Activated naive CD8-positive, alpha-beta T cell treated with anti-CD3 and anti-CD28 coated beads, Interleukin-2, amount 50 U/mL, for 24 hours (primary cell): ENCODE measurements at regions not wholly inside any gene's neighbourhood (a gene's known extent, or its start where the extent isn't known, plus 50 kb on each side); places are given as distances from the start of the nearest gene placed in this dataset.

ENCODE experiments used
- ATAC-seq: fragments of 150-1000 bp; cut with Tn5 transposase; one replicate; pipeline ENCODE4 v1.10.0; 2021
- DNase-seq: peaks from one replicate; pipeline ENCODE4 v3.0.0; 2021
- H3K27ac Mint-ChIP-seq: one replicate; pipeline ENCODE4 v1.8.0; 2021; ENCODE audit warnings: mild to moderate bottlenecking, mixed read lengths
- H3K27me3 Mint-ChIP-seq: one replicate; pipeline ENCODE4 v1.8.0; 2021; ENCODE audit warnings: mixed read lengths
- H3K36me3 Mint-ChIP-seq: one replicate; pipeline ENCODE4 v1.8.0; 2021; ENCODE audit warnings: low read depth, mixed read lengths
- H3K4me1 Mint-ChIP-seq: one replicate; pipeline ENCODE4 v1.8.0; 2021; ENCODE audit warnings: mixed read lengths
- H3K4me3 Mint-ChIP-seq: one replicate; pipeline ENCODE4 v1.8.0; 2021; ENCODE audit warnings: mild to moderate bottlenecking, moderate library complexity, mixed read lengths
- H3K9me3 Mint-ChIP-seq: one replicate; pipeline ENCODE4 v1.8.0; 2021; ENCODE audit warnings: mixed read lengths

GRCh38 chr4:111016416-111016815 is 393.5 kb upstream of the PITX2 start:
- Mint-ChIP-seq H3K27ac (no peak overlapping the region), H3K4me1 (no peaks in the 10 kb centered on the region), H3K9me3 (no peaks in the 10 kb centered on the region), H3K36me3 (no peaks in the 10 kb centered on the region), H3K4me3 (no peak overlapping the region), H3K27me3 (no peaks in the 10 kb centered on the region)
- ATAC-seq (no peak), DNase-seq (no peak)

- no peaks in the 10 kb centered on the region for H3K4me1 Mint-ChIP-seq
- no peak overlapping the region for H3K4me3 Mint-ChIP-seq
- no peaks in the 10 kb centered on the region for H3K36me3 Mint-ChIP-seq
- H3K27ac Mint-ChIP-seq = no peak overlapping the region
- H3K27me3 Mint-ChIP-seq = no peaks in the 10 kb centered on the region
- H3K9me3 Mint-ChIP-seq = no peaks in the 10 kb centered on the region
- DNase-seq (no peak), ATAC-seq (no peak)
Observed at GRCh38 chr4:111018216-111018615, 395.3 kb upstream of the PITX2 start.

- H3K36me3 Mint-ChIP-seq = no peaks in the 10 kb centered on the region
- no peaks in the 10 kb centered on the region for H3K27me3 Mint-ChIP-seq
- H3K9me3 Mint-ChIP-seq = peaks cover 4% of the 10 kb centered on the region
- ATAC-seq (no peak), DNase-seq (no peak)
- H3K4me3 Mint-ChIP-seq = no peak overlapping the region
- no peaks in the 10 kb centered on the region for H3K4me1 Mint-ChIP-seq
- no peak overlapping the region for H3K27ac Mint-ChIP-seq
Observed at GRCh38 chr4:111020476-111020875, 397.6 kb upstream of the PITX2 start.

GRCh38 chr4:111020961-111021360 is 398.1 kb upstream of the PITX2 start:
- no peak overlapping the region for H3K4me3 Mint-ChIP-seq
- no peaks in the 10 kb centered on the region for H3K4me1 Mint-ChIP-seq
- no peak for DNase-seq

GRCh38 chr4:111022758-111023157 is 399.9 kb upstream of the PITX2 start:
- no peak overlapping the region for H3K4me3 Mint-ChIP-seq
- no peak overlapping the region for H3K27ac Mint-ChIP-seq
- H3K4me1 Mint-ChIP-seq = no peaks in the 10 kb centered on the region
- peaks cover 4% of the 10 kb centered on the region for H3K9me3 Mint-ChIP-seq
- H3K36me3 Mint-ChIP-seq = no peaks in the 10 kb centered on the region
- DNase-seq (no peak), ATAC-seq (no peak)
- H3K27me3 Mint-ChIP-seq = no peaks in the 10 kb centered on the region

More at GRCh38 chr4:111020961-111021360, 398.1 kb upstream of the PITX2 start:
- peaks cover 4% of the 10 kb centered on the region for H3K9me3 Mint-ChIP-seq
- no peak for ATAC-seq
- no peaks in the 10 kb centered on the region for H3K27me3 Mint-ChIP-seq
- H3K27ac Mint-ChIP-seq = no peak overlapping the region
- H3K36me3 Mint-ChIP-seq = no peaks in the 10 kb centered on the region

GRCh38 chr4:111027526-111027925 is 404.6 kb upstream of the PITX2 start:
- H3K27ac Mint-ChIP-seq = no peak overlapping the region
- no peaks in the 10 kb centered on the region for H3K4me1 Mint-ChIP-seq
- ATAC-seq (no peak), DNase-seq (no peak)
- H3K4me3 Mint-ChIP-seq = no peak overlapping the region
- H3K27me3 Mint-ChIP-seq = no peaks in the 10 kb centered on the region
- H3K36me3 Mint-ChIP-seq = no peaks in the 10 kb centered on the region
- H3K9me3 Mint-ChIP-seq = peaks cover 4% of the 10 kb centered on the region

- DNase-seq = no peak
- no peak overlapping the region for H3K27ac Mint-ChIP-seq
- no peaks in the 10 kb centered on the region for H3K27me3 Mint-ChIP-seq
- H3K9me3 Mint-ChIP-seq = peaks cover 3% of the 10 kb centered on the region
- no peak for ATAC-seq
- H3K36me3 Mint-ChIP-seq = no peaks in the 10 kb centered on the region
- no peaks in the 10 kb centered on the region for H3K4me1 Mint-ChIP-seq
- no peak overlapping the region for H3K4me3 Mint-ChIP-seq
Observed at GRCh38 chr4:111028795-111029194, 405.9 kb upstream of the PITX2 start.

- no peak for DNase-seq
- H3K9me3 Mint-ChIP-seq = no peaks in the 10 kb centered on the region
- no peaks in the 10 kb centered on the region for H3K4me1 Mint-ChIP-seq
- H3K4me3 Mint-ChIP-seq = no peak overlapping the region
- no peaks in the 10 kb centered on the region for H3K27me3 Mint-ChIP-seq
- H3K36me3 Mint-ChIP-seq = no peaks in the 10 kb centered on the region
- H3K27ac Mint-ChIP-seq = no peak overlapping the region
- no peak for ATAC-seq
Observed at GRCh38 chr4:111031001-111031579, 408.2 kb upstream of the PITX2 start.

GRCh38 chr4:111031596-111031995 is 408.7 kb upstream of the PITX2 start:
- Mint-ChIP-seq H3K4me3 (no peak overlapping the region), H3K27ac (no peak overlapping the region), H3K36me3 (no peaks in the 10 kb centered on the region), H3K27me3 (no peaks in the 10 kb centered on the region), H3K4me1 (no peaks in the 10 kb centered on the region), H3K9me3 (no peaks in the 10 kb centered on the region)
- ATAC-seq (no peak), DNase-seq (no peak)

- no peaks in the 10 kb centered on the region for H3K27me3 Mint-ChIP-seq
- no peaks in the 10 kb centered on the region for H3K4me1 Mint-ChIP-seq
- no peaks in the 10 kb centered on the region for H3K36me3 Mint-ChIP-seq
- H3K9me3 Mint-ChIP-seq = no peaks in the 10 kb centered on the region
- no peak overlapping the region for H3K27ac Mint-ChIP-seq
- H3K4me3 Mint-ChIP-seq = no peak overlapping the region
- DNase-seq (no peak), ATAC-seq (no peak)
Observed at GRCh38 chr4:111037591-111038360, 414.9 kb upstream of the PITX2 start.

GRCh38 chr4:111040904-111041303 is 418.0 kb upstream of the PITX2 start:
- ATAC-seq (no peak), DNase-seq (no peak)
- no peak overlapping the region for H3K4me3 Mint-ChIP-seq
- H3K36me3 Mint-ChIP-seq = no peaks in the 10 kb centered on the region
- H3K4me1 Mint-ChIP-seq = no peaks in the 10 kb centered on the region
- no peaks in the 10 kb centered on the region for H3K27me3 Mint-ChIP-seq
- H3K9me3 Mint-ChIP-seq = no peaks in the 10 kb centered on the region
- H3K27ac Mint-ChIP-seq = no peak overlapping the region

GRCh38 chr4:111043286-111043685 is 420.4 kb upstream of the PITX2 start:
- no peak for DNase-seq
- Mint-ChIP-seq H3K27ac (no peak overlapping the region), H3K9me3 (no peaks in the 10 kb centered on the region), H3K4me1 (no peaks in the 10 kb centered on the region), H3K36me3 (no peaks in the 10 kb centered on the region), H3K27me3 (no peaks in the 10 kb centered on the region), H3K4me3 (no peak overlapping the region)
- no peak for ATAC-seq

GRCh38 chr4:111045992-111046391 is 423.1 kb upstream of the PITX2 start:
- H3K4me3 Mint-ChIP-seq = no peak overlapping the region
- no peaks in the 10 kb centered on the region for H3K27me3 Mint-ChIP-seq
- peaks cover 13% of the 10 kb centered on the region for H3K9me3 Mint-ChIP-seq
- DNase-seq (no peak), ATAC-seq (no peak)
- no peaks in the 10 kb centered on the region for H3K36me3 Mint-ChIP-seq
- no peak overlapping the region for H3K27ac Mint-ChIP-seq
- no peaks in the 10 kb centered on the region for H3K4me1 Mint-ChIP-seq

GRCh38 chr4:111046811-111047210 is 423.9 kb upstream of the PITX2 start:
- no peak overlapping the region for H3K4me3 Mint-ChIP-seq
- ATAC-seq = no peak
- no peaks in the 10 kb centered on the region for H3K4me1 Mint-ChIP-seq

GRCh38 chr4:111048316-111048715 is 425.4 kb upstream of the PITX2 start:
- H3K4me1 Mint-ChIP-seq = no peaks in the 10 kb centered on the region
- ATAC-seq (no peak), DNase-seq (no peak)
- H3K27me3 Mint-ChIP-seq = no peaks in the 10 kb centered on the region
- no peak overlapping the region for H3K4me3 Mint-ChIP-seq
- peaks cover 29% of the 10 kb centered on the region for H3K9me3 Mint-ChIP-seq
- no peaks in the 10 kb centered on the region for H3K36me3 Mint-ChIP-seq
- H3K27ac Mint-ChIP-seq = no peak overlapping the region

More at GRCh38 chr4:111046811-111047210, 423.9 kb upstream of the PITX2 start:
- Mint-ChIP-seq H3K36me3 (no peaks in the 10 kb centered on the region), H3K27ac (no peak overlapping the region), H3K9me3 (peaks cover 19% of the 10 kb centered on the region), H3K27me3 (no peaks in the 10 kb centered on the region)
- no peak for DNase-seq
